HG03045 (cell line): ENCODE measurements at regions not wholly inside any gene's neighbourhood (a gene's known extent, or its start where the extent isn't known, plus 50 kb on each side); places are given as distances from the start of the nearest gene placed in this dataset.

ENCODE experiments used
- ATAC-seq: cut with Tn5 transposase; IDR thresholded peaks from one replicate; pipeline ENCODE4 v1.9.1; 2021; ENCODE audit warnings: mild to moderate bottlenecking, moderate library complexity; ENCODE audit not compliant: unreplicated experiment

- ATAC-seq, result no peak
Measured at GRCh38 chr10:78851647-78852046, 217.1 kb upstream of the ZMIZ1 start.

- ATAC-seq, result no peak
Measured at GRCh38 chr10:78852466-78853240, 216.1 kb upstream of the ZMIZ1 start.

- ATAC-seq, result no peak
Measured at GRCh38 chr10:78853864-78854263, 214.9 kb upstream of the ZMIZ1 start.

- ATAC-seq, result no peak
Measured at GRCh38 chr10:78856421-78856820, 212.3 kb upstream of the ZMIZ1 start.

GRCh38 chr10:78857193-78857592, 211.6 kb upstream of the ZMIZ1 start:
- ATAC-seq, result no peak

- ATAC-seq, result no peak
Measured at GRCh38 chr10:78859266-78859665, 209.5 kb upstream of the ZMIZ1 start.

- no peak for ATAC-seq
Measured at GRCh38 chr10:78859769-78860168, 209.0 kb upstream of the ZMIZ1 start.

- ATAC-seq, result no peak
Measured at GRCh38 chr10:78860260-78860914, 208.4 kb upstream of the ZMIZ1 start.

GRCh38 chr10:78861529-78862327, 207.0 kb upstream of the ZMIZ1 start:
- no peak for ATAC-seq

- ATAC-seq, result no peak
Measured at GRCh38 chr10:78862328-78862640, 206.5 kb upstream of the ZMIZ1 start.

- ATAC-seq, result no peak
Measured at GRCh38 chr10:78863140-78863905, 205.4 kb upstream of the ZMIZ1 start.

- ATAC-seq, result no peak
Measured at GRCh38 chr10:78863906-78864239, 204.9 kb upstream of the ZMIZ1 start.

GRCh38 chr10:78864761-78865537, 203.8 kb upstream of the ZMIZ1 start:
- ATAC-seq, result no peak

- no peak for ATAC-seq
Measured at GRCh38 chr10:78865538-78865875, 203.3 kb upstream of the ZMIZ1 start.

- no peak for ATAC-seq
Measured at GRCh38 chr10:78865931-78866717, 202.6 kb upstream of the ZMIZ1 start.

GRCh38 chr10:78866731-78867554, 201.8 kb upstream of the ZMIZ1 start:
- no peak for ATAC-seq

GRCh38 chr10:78867555-78867939, 201.2 kb upstream of the ZMIZ1 start:
- ATAC-seq, result no peak

GRCh38 chr10:78868048-78868447, 200.7 kb upstream of the ZMIZ1 start:
- ATAC-seq, result no peak

- no peak for ATAC-seq
Measured at GRCh38 chr10:78868456-78868855, 200.3 kb upstream of the ZMIZ1 start.
